ELR (cell line): ENCODE measurements at regions not wholly inside any gene's neighbourhood (a gene's known extent, or its start where the extent isn't known, plus 50 kb on each side); places are given as distances from the start of the nearest gene placed in this dataset.
"Not testable (repeated sequence)": the region's sequence is repeated elsewhere in the genome, so short reads cannot be mapped to it uniquely, and the experiment has no call there.

Source experiments
- DNase-seq: peaks from one replicate; pipeline ENCODE4 v3.0.0-alpha.2; 2015; ENCODE audit warnings: low read depth

- no peak for DNase-seq
Observed at GRCh38 chr13:38283346-38283745, 66.3 kb upstream of the UFM1 start.

- no peak for DNase-seq
Observed at GRCh38 chr13:38265132-38265497, 84.5 kb upstream of the UFM1 start.

GRCh38 chr13:38264363-38265131 lies 85.1 kb upstream of the UFM1 start:
- no peak for DNase-seq

GRCh38 chr13:38262211-38262610 lies 87.4 kb upstream of the UFM1 start:
- no peak for DNase-seq

- DNase-seq, result no peak
Observed at GRCh38 chr13:38255600-38255999, 94.1 kb upstream of the UFM1 start.

GRCh38 chr13:38239874-38240273 lies 109.8 kb upstream of the UFM1 start:
- DNase-seq, result no peak

- no peak for DNase-seq
Observed at GRCh38 chr13:38228322-38228721, 121.3 kb upstream of the UFM1 start.

GRCh38 chr13:38226496-38226895 lies 123.2 kb upstream of the UFM1 start:
- no peak for DNase-seq

- DNase-seq, result peak; percentile 27
Observed at GRCh38 chr13:38223089-38223488, 126.6 kb upstream of the UFM1 start.

- DNase-seq, result not testable (repeated sequence)
Observed at GRCh38 chr13:38221120-38221519, 128.5 kb upstream of the UFM1 start.

- DNase-seq, result no peak
Observed at GRCh38 chr13:38216181-38216580, 133.5 kb upstream of the UFM1 start.

- peak; percentile 38 for DNase-seq
Observed at GRCh38 chr13:38213314-38213713, 136.3 kb upstream of the UFM1 start.

- no peak for DNase-seq
Observed at GRCh38 chr13:38210928-38211596, 138.6 kb upstream of the UFM1 start.

- DNase-seq, result no peak
Observed at GRCh38 chr13:38204556-38204955, 145.1 kb upstream of the UFM1 start.

- DNase-seq, result peak; percentile 37
Observed at GRCh38 chr13:38202740-38203139, 146.9 kb upstream of the UFM1 start.

GRCh38 chr13:38191016-38191415 lies 158.6 kb upstream of the UFM1 start:
- no peak for DNase-seq

- DNase-seq, result no peak
Observed at GRCh38 chr13:38180670-38181069, 169.0 kb upstream of the UFM1 start.

GRCh38 chr13:38180126-38180525 lies 169.5 kb upstream of the UFM1 start:
- DNase-seq, result peak; percentile 20

- DNase-seq, result no peak
Observed at GRCh38 chr13:38176664-38177063, 173.0 kb upstream of the UFM1 start.

- DNase-seq, result no peak
Observed at GRCh38 chr13:38173403-38173802, 176.2 kb upstream of the UFM1 start.

- DNase-seq, result no peak
Observed at GRCh38 chr13:38167164-38167822, 182.4 kb upstream of the UFM1 start.

GRCh38 chr13:38166116-38166515 lies 183.5 kb upstream of the UFM1 start:
- DNase-seq, result peak; percentile 1

GRCh38 chr13:38160131-38160530 lies 189.5 kb upstream of the UFM1 start:
- no peak for DNase-seq
